SW 1271 (cell line): ENCODE measurements at regions not wholly inside any gene's neighbourhood (a gene's known extent, or its start where the extent isn't known, plus 50 kb on each side); places are given as distances from the start of the nearest gene placed in this dataset.
"Not testable (repeated sequence)": the region's sequence is repeated elsewhere in the genome, so short reads cannot be mapped to it uniquely, and the experiment has no call there.

Source experiments
- DNase-seq, 2 experiments: peaks; one replicate each; lab custom pipeline; 2025; lab: John Stamatoyannopoulos, UW

DNA sequence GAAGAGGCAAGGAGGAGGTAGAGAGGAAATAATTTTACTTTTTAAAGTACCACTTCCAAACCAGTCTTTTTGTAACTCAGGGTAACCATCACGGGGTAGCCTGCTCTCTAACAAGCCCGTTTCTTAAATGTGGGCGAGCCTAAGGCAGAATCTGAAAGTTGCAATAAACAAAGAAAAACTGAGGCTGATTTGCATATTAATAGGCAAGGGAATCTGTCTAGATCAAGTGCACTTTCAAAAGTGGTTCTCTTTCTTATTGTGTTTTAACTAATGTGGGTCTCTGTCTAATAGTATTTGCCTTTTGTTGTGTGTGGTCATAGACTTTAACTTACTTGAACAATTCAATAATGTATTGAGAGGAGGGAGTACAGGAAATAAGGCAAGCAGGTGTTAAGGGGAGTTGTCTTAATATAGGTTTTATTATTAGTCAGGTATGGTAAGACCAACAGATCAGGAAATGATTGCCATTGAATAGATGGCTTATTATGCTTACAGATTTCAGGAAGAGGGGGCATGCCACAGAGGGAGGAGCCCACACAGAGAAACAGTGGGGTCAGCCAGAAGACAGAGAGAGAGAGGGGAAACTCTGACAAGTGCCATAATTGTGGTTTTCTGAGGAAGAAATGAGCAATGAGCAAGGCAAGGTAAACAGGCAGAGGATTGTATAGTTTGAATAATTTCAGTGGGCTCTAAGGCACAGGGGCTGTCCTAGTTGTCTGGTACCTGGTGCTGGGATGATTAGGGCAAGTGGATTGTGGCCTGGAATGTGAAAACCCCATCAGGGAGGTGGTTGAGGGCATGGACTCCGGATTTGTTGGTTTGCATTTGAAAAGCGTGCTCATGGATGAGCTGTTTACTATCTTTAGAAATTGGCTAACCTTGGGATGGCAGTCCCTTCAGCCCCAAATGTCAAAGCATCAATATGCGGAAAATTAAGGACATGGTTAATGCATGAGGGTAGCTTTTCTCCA, 237.2 kb downstream of the TOX3 start:
- DNase-seq, result no peak

DNA sequence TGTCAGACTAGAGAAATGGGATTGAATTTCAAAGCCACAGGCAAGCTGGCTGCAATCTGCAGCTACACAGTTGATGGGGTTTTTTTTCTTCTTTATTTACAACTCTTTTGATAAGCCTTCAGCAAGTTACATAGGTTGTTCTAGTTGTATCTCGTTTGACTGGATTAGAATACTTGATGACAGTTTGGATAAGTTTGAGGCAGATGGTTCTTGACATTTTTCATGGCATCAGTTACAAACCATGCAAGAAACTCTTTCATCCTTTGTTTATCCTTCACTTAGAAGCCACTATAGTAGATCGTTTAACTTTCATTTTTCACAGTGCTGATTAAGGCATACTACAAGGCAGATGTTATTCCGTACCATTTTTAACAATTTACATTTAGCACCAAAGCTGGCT, 238.9 kb downstream of the TOX3 start:
- DNase-seq, result no peak

DNA sequence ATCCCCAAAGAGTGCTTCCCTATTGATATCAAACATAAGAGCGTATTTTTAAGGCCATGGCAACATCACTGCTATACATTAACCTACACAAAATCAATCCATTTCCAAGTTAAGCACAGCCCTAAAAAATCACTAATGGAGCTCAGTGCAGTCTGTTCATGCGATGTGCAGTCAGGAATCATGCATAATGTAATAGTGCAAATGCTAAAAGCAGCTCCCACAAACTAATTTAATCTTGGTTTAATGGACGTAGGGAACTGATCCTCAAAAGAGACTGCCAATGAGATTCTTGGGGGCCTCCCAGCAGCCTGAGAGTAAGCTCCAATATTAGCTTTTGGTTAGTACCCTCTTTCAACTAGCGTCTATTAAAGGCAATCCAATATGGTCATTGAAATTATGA, 245.9 kb downstream of the TOX3 start:
- no peak for DNase-seq

DNA sequence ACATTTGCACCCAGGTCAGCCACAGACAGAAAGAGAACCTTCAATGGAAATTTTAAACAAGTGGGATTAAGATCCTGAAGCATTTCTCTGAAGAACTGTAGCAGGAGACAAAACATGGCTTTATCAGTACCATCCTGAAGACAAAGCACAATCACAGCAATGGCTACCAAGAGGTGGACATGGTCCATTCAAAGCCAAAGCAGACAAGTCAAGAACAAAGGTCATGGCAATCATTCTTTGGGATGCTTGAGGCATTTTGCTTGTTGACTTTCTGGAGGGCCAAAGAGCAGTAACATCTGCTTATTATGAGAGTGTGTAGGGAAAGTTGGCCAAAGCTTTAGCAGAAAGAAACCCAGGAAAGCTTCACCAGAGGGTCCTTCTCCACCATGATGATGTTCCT, 248.2 kb downstream of the TOX3 start:
- no peak for DNase-seq

DNA sequence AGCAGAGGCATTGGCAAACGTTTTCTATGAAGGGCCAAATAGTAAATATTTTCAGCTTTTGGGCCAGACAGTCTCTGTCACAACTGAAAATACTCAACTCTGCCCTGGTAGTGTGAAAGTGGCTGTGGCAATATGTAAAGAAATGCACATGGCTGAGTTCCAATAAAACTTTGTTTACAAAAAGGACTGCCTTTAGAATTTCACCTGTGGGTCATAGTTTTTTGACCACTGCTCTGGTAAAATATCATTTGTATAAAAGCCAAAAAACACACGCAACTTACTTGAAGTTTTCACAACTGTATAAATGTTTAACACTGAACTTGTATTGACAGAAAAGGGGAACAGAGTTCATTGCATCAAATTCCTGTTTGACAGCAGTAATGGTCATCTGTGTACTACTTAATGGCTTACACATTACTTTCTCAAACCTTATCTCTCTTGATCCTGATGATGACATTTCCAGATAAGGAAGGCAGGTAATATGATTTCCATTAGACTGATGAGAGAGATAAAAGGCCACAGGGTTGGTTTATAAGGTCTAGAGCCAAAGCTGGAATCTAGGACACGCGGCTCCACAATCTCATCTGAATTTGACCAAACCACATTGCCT, 250.1 kb downstream of the TOX3 start:
- DNase-seq, result not testable (repeated sequence)

DNA sequence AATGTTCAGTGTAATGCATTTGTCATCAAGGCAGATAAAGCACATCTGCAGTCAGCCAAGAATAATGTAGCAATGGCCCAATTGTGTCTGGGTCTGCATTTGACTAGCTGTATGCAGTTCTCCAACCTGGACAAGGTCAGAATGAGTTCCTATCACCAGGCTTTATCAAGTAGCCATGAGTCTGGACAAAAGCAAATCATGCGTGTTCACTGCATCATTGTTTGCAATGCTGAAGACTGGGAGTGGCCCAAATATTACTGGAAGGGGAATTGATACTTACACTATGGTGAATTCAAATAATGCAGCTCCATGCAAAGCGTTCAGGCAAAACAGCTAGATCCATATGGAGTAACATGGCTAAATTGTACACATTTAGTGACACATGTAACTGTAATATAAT, 250.9 kb downstream of the TOX3 start:
- DNase-seq, result no peak

DNA sequence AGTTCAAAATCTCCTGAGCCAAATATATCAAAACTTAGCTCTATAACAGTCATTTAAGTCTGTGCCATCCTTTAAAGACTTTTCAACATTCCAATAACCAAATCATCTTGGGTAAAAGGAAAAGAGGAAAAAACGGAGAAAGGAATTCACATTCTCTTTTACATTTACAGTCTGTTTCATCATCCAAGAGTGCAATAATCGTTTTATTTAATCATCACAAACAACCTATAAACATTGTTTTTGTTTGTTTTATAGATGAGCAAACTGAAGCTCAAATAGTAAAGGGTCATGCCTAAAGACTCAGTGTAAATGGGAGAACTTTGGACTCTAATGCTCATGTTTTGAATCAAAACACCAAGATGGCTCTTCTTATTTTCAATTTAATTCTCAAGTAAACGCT, 252.3 kb downstream of the TOX3 start:
- DNase-seq, result no peak

DNA sequence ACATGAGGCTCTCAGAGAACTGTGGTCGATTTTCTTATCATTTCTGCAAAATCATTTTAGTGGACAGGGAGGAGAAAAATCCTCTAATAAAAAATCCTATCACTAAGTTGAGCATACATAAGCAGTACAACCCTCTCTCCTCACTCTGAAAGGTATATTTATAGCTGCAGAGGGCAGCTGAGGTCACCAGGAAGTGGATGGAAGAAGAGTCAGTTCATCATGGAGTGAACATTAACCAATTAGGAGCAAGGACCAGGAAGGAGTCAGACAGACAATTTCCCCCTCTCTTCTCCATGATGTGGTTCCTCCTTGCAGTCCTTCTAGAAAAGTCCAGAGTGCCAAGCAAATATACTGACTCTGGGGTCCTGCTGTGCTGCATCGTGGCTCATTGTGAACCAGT, 253.7 kb downstream of the TOX3 start:
- DNase-seq, result no peak

DNA sequence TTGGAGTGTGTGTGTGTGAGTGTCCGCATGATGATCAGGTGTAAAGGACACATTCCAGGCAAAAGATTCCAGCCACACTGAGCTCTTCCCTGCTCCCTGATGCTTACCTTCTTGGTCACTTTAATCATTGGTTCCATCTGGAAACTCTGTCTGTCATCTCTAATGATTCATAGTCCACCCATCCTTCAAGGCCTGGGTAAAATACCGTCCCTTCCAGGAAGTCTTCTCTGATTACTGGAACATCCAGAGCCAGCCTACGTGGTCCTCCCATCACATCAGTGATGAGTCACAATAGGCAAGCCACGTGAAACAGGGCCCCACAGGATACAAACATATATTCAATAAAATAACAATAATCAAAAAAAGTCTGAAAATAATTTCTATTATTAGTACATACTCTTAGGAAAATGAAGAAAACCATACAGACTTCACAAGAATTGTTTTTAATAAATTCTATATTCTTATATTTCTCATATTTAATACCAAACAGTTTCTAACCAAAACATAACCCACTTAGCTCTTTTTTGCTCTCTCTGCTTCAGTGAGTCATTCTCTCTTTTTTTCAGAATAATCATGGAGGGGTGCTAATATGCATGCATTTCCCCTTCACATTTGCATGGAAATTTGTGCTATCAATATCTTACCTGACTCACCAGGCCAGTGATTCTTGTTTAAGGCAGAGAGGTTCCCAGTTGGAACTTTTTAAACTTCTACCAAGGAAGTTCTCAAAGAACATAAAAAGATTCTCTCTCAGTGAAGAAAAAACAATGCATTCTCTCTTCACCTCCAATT, 263.2 kb downstream of the TOX3 start:
- DNase-seq, result no peak

DNA sequence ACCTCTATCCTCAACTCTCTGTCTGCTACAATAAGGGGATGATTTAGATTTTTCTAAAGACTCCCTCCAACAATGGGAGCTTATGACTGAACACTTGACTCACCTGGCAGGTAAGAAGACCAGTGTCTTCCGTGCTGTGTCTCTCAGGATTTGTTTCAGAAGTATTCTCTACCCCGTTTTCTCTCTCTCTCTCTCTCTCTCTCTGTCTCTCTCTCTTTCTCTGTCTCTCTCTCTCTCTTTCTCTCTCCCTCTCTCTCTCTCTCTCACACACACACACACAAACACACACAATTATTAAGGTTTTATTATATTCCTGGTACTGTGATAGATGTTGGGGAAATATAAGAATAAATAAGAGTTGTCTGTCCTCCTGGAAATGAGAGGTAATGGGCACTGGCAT, 263.9 kb downstream of the TOX3 start:
- no peak for DNase-seq

DNA sequence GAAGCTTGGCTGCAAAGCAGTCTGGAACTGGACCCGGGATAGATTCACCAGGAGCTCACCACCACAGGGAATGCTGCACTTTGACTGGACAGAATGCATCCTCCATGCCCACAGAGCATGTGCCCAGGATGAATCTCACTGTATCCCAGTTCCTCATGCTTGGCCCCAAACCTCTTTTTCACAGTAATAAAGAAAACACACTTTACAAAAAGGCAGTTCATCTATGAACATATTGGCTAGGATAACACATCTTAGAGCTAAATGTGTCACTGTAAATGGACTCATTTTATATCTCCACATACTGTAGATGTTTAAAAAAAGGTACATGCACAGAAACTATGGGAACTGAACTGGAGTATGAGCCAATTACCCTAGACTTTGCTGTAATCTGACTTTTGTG, 266.9 kb downstream of the TOX3 start:
- no peak for DNase-seq

DNA sequence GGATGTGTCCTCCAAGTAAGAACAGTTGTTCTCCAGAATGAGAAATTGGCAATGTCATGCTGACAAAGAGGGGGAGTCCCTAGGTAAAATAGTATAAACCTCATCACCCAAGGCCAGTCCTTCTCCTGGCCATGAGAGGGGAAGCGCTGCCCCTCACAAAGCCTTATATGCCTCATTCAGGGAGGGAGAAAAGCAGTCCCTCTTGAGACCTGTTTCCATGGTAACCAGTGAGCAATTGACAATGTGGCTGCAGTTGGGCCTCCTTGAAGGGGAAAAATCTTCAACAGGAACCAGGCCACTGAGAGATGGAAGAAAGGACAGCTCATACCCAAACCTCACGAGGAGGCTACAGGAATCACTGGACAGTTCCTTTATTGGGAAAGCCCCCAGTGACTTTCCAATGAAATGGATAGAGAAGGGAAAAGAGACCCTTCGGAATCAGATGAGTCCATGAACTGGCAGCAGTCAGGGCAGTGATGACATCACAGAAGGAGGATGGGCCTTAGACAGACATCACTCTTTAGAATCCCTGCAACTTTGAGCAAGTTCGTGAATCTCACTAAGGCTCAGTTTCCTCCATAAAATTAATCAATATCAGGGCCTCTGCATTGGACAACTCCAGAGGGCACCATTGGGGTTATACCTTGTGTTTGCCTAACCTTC, 275.7 kb downstream of the TOX3 start:
- no peak for DNase-seq

DNA sequence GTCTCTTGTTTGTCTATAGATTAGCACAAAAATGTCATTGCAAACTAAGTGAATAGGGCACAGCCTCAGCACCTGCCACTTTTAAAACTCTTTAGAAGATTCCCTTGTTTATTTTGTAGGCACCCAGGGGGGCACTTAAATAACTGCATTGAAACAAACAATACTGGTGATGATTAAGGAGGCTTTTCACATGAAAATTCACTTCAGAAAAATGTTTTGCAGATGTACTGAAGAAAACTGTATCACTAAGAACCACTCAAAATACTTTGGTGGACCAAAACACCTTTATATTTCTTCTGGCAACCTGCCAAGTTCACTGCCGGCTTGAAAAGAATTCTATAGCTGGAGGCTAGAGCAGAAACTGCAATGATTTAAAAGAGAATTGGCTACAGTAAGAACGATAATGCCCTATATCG, 281.5 kb downstream of the TOX3 start:
- no peak for DNase-seq

DNA sequence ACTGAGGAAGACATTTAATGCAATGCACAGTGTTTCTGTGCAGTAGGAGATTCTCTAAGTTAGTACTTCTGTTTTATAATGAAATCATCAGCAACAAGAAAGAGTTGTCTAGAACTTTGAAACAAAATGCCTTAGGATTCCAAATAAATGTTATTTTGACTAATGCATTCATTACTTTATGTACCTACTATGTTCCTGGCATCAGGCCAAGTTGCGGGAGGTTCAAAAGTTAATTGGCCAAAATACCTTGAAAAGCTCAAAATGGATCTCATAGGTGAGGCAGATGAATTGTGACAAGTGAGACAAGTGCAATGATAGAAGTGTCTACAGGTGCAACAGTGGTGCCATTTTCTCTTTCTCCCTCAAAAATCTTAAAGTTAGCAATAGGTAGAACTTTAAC, 289.4 kb downstream of the TOX3 start:
- no peak for DNase-seq

DNA sequence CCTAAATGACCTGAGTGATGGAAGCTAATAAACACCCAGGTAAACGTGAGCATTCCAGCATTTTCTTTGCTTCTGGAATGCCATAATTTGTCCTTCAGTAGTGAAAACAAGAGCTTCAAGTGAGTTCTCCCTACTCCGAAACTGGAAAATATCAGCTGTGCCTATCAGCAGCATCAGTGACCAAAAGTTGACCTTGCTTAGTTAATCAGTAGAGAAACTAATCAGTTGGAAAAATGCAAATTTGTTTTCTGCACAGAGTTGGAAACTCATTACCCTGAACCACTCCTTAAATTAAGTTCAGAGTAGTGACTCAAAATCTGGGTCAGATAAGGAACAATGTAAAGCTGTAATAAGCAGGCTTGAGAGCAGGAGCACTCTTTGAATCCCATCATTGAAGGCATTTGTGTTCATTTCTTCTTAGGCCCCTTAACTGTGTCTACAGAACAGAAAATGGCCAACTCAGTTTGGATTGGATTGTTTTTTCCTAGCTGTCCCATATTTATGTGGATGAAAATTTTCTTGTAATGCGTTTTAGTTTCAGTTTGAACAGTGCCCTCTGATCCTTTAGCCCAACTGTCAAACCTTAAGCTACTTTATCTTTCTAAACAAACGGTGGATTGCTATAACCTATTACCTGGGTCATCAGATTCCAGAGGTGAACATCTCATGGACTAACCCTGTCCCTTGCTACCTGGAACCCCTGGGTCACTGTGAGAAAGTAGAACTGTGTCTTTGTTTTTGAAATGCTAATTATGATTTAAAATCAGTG, 290.4 kb downstream of the TOX3 start:
- DNase-seq, result no peak

DNA sequence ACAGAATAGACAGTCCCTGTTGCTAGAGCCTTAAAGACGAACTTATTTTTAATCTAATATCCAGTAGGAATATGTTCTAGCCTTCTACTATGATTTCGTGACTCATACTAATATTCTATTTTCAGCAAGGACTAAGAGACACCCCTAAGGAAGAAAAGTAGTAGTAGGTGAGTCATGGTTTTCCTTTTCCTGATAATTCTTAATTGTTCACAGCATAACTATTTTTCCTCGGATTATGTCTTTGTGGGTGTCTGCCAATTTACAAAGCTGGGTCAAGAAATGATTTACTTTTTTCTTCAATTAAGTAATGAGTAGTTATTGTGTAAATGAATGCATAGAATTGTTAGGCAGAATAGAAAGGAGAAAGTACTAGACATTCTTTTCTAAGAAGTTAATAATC, 292.2 kb downstream of the TOX3 start:
- no peak for DNase-seq

DNA sequence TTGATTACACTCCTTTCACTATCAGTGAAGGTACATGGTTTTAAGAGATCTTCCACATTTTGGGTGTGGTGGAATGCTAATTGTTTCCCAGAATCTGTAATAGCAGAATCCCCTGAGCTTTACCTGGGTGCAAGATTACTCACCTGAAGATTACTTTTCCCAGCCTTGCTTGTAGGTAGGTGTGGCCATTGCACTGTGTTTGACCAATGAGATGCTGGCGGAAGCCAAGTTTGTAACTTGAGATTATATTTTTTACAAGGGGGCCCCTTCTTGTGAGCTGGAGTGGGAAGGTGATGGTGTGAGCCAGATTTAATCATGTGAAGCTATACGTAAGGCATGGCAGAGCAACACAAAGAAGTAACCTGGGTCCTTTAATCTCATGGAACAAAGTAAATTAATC, 294.3 kb downstream of the TOX3 start:
- no peak for DNase-seq

DNA sequence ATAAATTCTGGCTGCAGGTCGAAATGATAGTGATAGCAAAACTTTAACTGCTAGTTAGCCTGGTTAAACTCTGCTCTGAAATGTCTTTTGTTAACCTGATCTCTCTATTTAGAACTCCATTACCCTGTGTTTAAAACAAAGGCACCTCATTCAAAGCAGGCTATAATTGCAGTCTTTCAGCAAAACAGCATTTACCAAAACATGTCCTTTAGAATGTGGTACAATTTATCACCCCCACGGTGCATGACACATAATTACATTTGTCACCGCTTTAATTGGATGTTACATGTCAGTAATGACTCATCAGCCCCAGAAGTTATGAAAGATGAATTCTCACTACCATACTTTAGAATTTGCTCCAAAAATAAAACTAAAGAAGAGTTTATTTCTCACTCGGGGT, 295.4 kb downstream of the TOX3 start:
- DNase-seq, result no peak

DNA sequence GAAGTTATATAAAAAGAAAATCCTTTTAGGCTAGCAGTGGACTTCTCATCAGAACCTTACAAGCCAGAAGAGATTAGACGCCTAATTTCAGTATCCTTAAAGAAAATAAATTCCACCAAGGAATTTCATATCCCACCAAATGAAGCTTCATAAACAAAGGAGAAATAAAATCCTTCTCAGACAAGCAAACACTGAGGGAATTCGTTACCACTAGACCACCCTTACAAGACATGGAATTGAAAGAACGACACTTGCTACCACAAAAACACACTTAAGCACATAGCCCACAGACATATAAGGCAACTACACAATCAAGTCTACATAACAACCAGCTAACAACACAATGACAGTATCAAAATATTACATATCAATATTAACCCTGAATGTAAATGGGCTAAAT, 299.2 kb downstream of the TOX3 start:
- no peak for DNase-seq

DNA sequence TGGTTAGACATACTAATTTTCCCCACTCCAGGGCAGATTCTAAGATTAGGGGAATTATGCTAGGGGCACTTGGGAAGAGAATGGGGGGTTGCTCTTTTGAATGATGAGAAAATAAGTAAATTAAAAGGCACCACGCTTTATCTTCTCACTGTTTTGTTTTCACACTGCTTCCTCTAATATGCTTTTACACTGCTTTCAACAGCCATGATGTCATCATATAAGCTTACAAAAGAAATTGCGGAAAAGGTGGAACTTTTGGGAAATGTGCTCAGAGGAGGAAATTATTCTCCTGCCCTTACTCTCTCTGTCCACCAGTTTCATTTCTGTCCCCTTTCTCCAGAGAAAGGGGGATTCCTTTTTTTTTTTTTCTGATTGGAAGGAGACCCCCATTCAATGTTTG, 308.2 kb downstream of the TOX3 start:
- no peak for DNase-seq

DNA sequence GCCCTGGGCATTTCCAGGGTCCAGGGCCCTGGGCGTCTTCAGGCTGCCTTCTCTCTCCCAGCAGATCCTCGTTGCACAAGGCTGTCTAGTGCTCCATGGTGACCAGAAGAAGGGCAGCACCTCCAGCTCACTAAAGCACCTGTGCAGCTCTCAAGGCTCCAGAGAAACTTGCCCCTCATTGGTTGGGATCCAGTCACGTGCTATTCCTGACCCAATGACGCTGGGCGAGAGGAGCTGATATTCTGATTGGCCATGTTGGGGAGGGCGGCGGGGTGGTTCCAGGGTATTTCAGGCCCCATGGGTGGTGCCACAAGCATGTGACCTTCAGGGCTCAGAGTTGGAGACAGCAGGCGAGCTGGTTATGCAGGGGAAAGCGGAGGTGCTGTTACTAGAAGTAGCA, 309.1 kb downstream of the TOX3 start:
- DNase-seq, result no peak

DNA sequence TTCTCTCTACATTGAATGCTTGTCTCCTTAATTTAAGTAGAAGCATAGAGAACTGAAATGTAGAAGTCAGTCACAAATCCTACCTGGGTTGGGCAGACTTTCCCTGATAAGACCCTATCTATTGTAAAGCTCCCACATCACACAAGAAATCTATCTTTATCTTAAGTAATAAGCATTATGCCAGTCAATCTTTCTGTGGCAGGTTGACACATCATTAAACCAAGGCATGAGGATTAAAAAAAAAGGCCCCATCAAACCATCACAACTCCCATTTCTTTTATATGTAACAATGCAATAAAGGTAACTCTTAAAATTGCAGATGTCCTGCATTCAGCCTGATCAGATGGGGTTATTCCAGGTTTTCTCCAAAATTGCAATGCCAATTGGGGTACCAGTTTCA, 311.8 kb downstream of the TOX3 start:
- no peak for DNase-seq
